ENCODE measurements at regions not wholly inside any gene's neighbourhood (a gene's known extent, or its start where the extent isn't known, plus 50 kb on each side); places are given as distances from the start of the nearest gene placed in this dataset.

GRCh38 chr16:79276501-79276900 is 324.0 kb downstream of the MAF start:
- POLR2A ChIA-PET, result no interaction called here
- no peak for DNase-seq (ENCODE audit: extremely low spot score)
- TF ChIP-seq CTCF (IDR thresholded peaks at IDR 0.05; ENCODE audit: control extremely low read depth, extremely low read depth, low read depth, missing control alignments), result no peak
- CTCF ChIA-PET, result no interaction called here

GRCh38 chr16:79274264-79274663 is 326.3 kb downstream of the MAF start:
- POLR2A ChIA-PET, result interaction anchor here (0.7 kb wide), 1 partner anchor 70 kb away, joined by 8 read pairs; no protein-coding TSS in a partner anchor
- no peak for DNase-seq (ENCODE audit: extremely low spot score)
- TF ChIP-seq CTCF (IDR thresholded peaks at IDR 0.05; ENCODE audit: control extremely low read depth, extremely low read depth, low read depth, missing control alignments), result no peak
- CTCF ChIA-PET, result no interaction called here

GRCh38 chr16:79272141-79272577 is 328.4 kb downstream of the MAF start:
- TF ChIP-seq CTCF (IDR thresholded peaks at IDR 0.05; ENCODE audit: control extremely low read depth, extremely low read depth, low read depth, missing control alignments), result no peak
- no peak for DNase-seq (ENCODE audit: extremely low spot score)
- ChIA-PET POLR2A (no interaction called here), CTCF (no interaction called here)

GRCh38 chr16:79271583-79271982 is 329.0 kb downstream of the MAF start:
- TF ChIP-seq CTCF (IDR thresholded peaks at IDR 0.05; ENCODE audit: control extremely low read depth, extremely low read depth, low read depth, missing control alignments), result no peak
- DNase-seq (ENCODE audit: extremely low spot score), result no peak
- ChIA-PET POLR2A (no interaction called here), CTCF (interaction anchor here (1.2 kb wide), 1 partner anchor 17 kb away, joined by 3 read pairs; no protein-coding TSS in a partner anchor)

- ChIA-PET POLR2A (no interaction called here), CTCF (no interaction called here)
- DNase-seq (ENCODE audit: extremely low spot score), result no peak
- TF ChIP-seq CTCF (IDR thresholded peaks at IDR 0.05; ENCODE audit: control extremely low read depth, extremely low read depth, low read depth, missing control alignments), result no peak
These were observed 330.5 kb downstream of the MAF start for GRCh38 chr16:79270011-79270410.

GRCh38 chr16:79269211-79269863 is 331.2 kb downstream of the MAF start:
- no peak for TF ChIP-seq CTCF (IDR thresholded peaks at IDR 0.05; ENCODE audit: control extremely low read depth, extremely low read depth, low read depth, missing control alignments)
- CTCF ChIA-PET, result no interaction called here
- POLR2A ChIA-PET, result no interaction called here
- peak; percentile 44 for DNase-seq (ENCODE audit: extremely low spot score)
